Parathyroid adenoma (tissue), 2 donors: ENCODE measurements at regions not wholly inside any gene's neighbourhood (a gene's known extent, or its start where the extent isn't known, plus 50 kb on each side); places are given as distances from the start of the nearest gene placed in this dataset.
"Not testable (repeated sequence)": the region's sequence is repeated elsewhere in the genome, so short reads cannot be mapped to it uniquely, and the experiment has no call there.

Source experiments
- H2AFZ ChIP-seq: fragments of 300-600 bp; sonication (generic); one replicate; pipeline ENCODE4 v1.7.0; 2017; ENCODE audit warnings: antibody characterized with exemption, mild to moderate bottlenecking
- H3K27ac ChIP-seq: fragments of 300-600 bp; sonication (generic); one replicate; pipeline ENCODE4 v1.7.0; 2017
- H3K27me3 ChIP-seq: fragments of 300-600 bp; sonication (generic); one replicate; pipeline ENCODE4 v1.7.0; 2017; ENCODE audit warnings: low read length; ENCODE audit not compliant: control insufficient read depth, insufficient read depth
- H3K36me3 ChIP-seq: fragments of 300-600 bp; sonication (generic); one replicate; pipeline ENCODE4 v1.7.0; 2017; ENCODE audit warnings: low read length; ENCODE audit not compliant: control insufficient read depth, insufficient read depth
- H3K4me1 ChIP-seq: fragments of 300-600 bp; sonication (generic); one replicate; pipeline ENCODE4 v1.7.0; 2017; ENCODE audit warnings: control low read depth
- H3K4me2 ChIP-seq: fragments of 300-600 bp; sonication (generic); one replicate; pipeline ENCODE4 v1.7.0; 2017; ENCODE audit warnings: low read length
- H3K4me3 ChIP-seq: fragments of 300-600 bp; sonication (generic); one replicate; pipeline ENCODE4 v1.7.0; 2017; ENCODE audit warnings: low read depth, low read length
- H3K79me2 ChIP-seq: fragments of 300-600 bp; sonication (generic); one replicate; pipeline ENCODE4 v1.7.0; 2017; ENCODE audit warnings: control low read depth
- H3K9ac ChIP-seq: fragments of 300-600 bp; sonication (generic); one replicate; pipeline ENCODE4 v1.7.0; 2017; ENCODE audit warnings: mild to moderate bottlenecking
- H3K9me3 ChIP-seq: fragments of 300-600 bp; sonication (generic); one replicate; pipeline ENCODE4 v1.7.0; 2017; ENCODE audit warnings: low read length; ENCODE audit not compliant: control insufficient read depth
- CTCF ChIP-seq: fragments of 300-600 bp; sonication (generic); IDR thresholded peaks from one replicate; pipeline ENCODE4 v1.7.0; 2017; ENCODE audit warnings: antibody characterized with exemption, mild to moderate bottlenecking
- donor health status: primary hyperparathyroidism.

GRCh38 chr4:179165000-179165738 is 1722.9 kb upstream of the AGA start:
- H3K4me2 ChIP-seq = no peak overlapping the region
- H3K36me3 ChIP-seq = no peaks in the 10 kb centered on the region
- no peaks in the 10 kb centered on the region for H3K79me2 ChIP-seq
- no peak overlapping the region for H2AFZ ChIP-seq
- no peaks in the 10 kb centered on the region for H3K4me1 ChIP-seq
- H3K27ac ChIP-seq = no peak overlapping the region
- H3K27me3 ChIP-seq = no peaks in the 10 kb centered on the region
- H3K4me3 ChIP-seq = no peak overlapping the region
- no peak for TF ChIP-seq CTCF
- H3K9me3 ChIP-seq = no peaks in the 10 kb centered on the region
- no peak overlapping the region for H3K9ac ChIP-seq

- Histone ChIP-seq H3K27ac (no peak overlapping the region), H3K36me3 (no peaks in the 10 kb centered on the region), H3K4me3 (no peak overlapping the region), H3K79me2 (no peaks in the 10 kb centered on the region), H2AFZ (no peak overlapping the region), H3K9ac (no peak overlapping the region), H3K4me1 (no peaks in the 10 kb centered on the region), H3K27me3 (no peaks in the 10 kb centered on the region), H3K9me3 (no peaks in the 10 kb centered on the region), H3K4me2 (no peak overlapping the region)
- TF ChIP-seq CTCF = no peak
Measured at GRCh38 chr4:179165862-179166261, 1723.6 kb upstream of the AGA start.

GRCh38 chr4:179170308-179170707 is 1728.1 kb upstream of the AGA start:
- not testable (repeated sequence) for H3K9me3 ChIP-seq, H2AFZ ChIP-seq, H3K4me2 ChIP-seq, H3K27me3 ChIP-seq, H3K36me3 ChIP-seq, H3K9ac ChIP-seq, H3K27ac ChIP-seq, H3K4me1 ChIP-seq, H3K4me3 ChIP-seq, H3K79me2 ChIP-seq

- Histone ChIP-seq H3K4me1 (no peaks in the 10 kb centered on the region), H3K4me3 (no peak overlapping the region), H3K36me3 (no peaks in the 10 kb centered on the region), H3K9ac (no peak overlapping the region), H3K4me2 (no peak overlapping the region), H2AFZ (no peak overlapping the region), H3K79me2 (no peaks in the 10 kb centered on the region), H3K27ac (no peak overlapping the region), H3K9me3 (no peaks in the 10 kb centered on the region), H3K27me3 (no peaks in the 10 kb centered on the region)
- TF ChIP-seq CTCF = no peak
Measured at GRCh38 chr4:179182741-179183140, 1740.5 kb upstream of the AGA start.

- no peak overlapping the region for H3K4me2 ChIP-seq
- no peaks in the 10 kb centered on the region for H3K9me3 ChIP-seq
- no peak overlapping the region for H2AFZ ChIP-seq
- no peaks in the 10 kb centered on the region for H3K4me1 ChIP-seq
- no peak overlapping the region for H3K4me3 ChIP-seq
- H3K79me2 ChIP-seq = no peaks in the 10 kb centered on the region
- no peaks in the 10 kb centered on the region for H3K27me3 ChIP-seq
- H3K27ac ChIP-seq = no peak overlapping the region
- H3K9ac ChIP-seq = no peak overlapping the region
- no peak for TF ChIP-seq CTCF
- H3K36me3 ChIP-seq = no peaks in the 10 kb centered on the region
Measured at GRCh38 chr4:179195887-179196286, 1753.7 kb upstream of the AGA start.
